Transverse colon (tissue), 4 donors: ENCODE measurements at regions not wholly inside any gene's neighbourhood (a gene's known extent, or its start where the extent isn't known, plus 50 kb on each side); places are given as distances from the start of the nearest gene placed in this dataset.
"Not testable (repeated sequence)": the region's sequence is repeated elsewhere in the genome, so short reads cannot be mapped to it uniquely, and the experiment has no call there.

Experiments used
- DNase-seq: peaks from one replicate; pipeline ENCODE4 v3.0.0-alpha.2; 2019
- H3K27ac ChIP-seq, 4 donors: fragments of 200-600 bp; sonication (generic); 2 replicates each; pipeline ENCODE4 v1.5.1; 2016 to 2018; ENCODE audit warnings: inconsistent platforms in 4 of 4
- H3K27me3 ChIP-seq: fragments of 200-600 bp; sonication (generic); 2 replicates; pipeline ENCODE4 v1.5.1; 2017; ENCODE audit warnings: inconsistent platforms
- H3K36me3 ChIP-seq, 4 donors: fragments of 200-600 bp; sonication (generic); 2 replicates each; pipeline ENCODE4 v1.5.1; 2017 to 2019; ENCODE audit warnings: inconsistent platforms in 4 of 4
- H3K4me1 ChIP-seq, 4 donors: fragments of 200-600 bp; sonication (generic); 2 replicates each; pipeline ENCODE4 v1.5.1; 2017 to 2020; ENCODE audit warnings: inconsistent platforms in 4 of 4
- H3K4me3 ChIP-seq, 4 donors: fragments of 200-600 bp; sonication (generic); 1 replicate in 1 of 4; 2 replicates in 3 of 4; pipeline versions ENCODE4 v1.5.1 to v1.6.1; 2017 to 2019; ENCODE audit warnings: inconsistent platforms in 4 of 4
- H3K9me3 ChIP-seq, 2 donors: fragments of 200-600 bp; sonication (generic); 2 replicates each; pipeline ENCODE4 v1.5.1; 2017 to 2019; ENCODE audit warnings: inconsistent platforms in 2 of 2
- EP300 ChIP-seq: sonication (generic); formaldehyde crosslinking; IDR thresholded peaks from one replicate; pipeline ENCODE4 v1.6.1; 2017; ENCODE audit warnings: antibody characterized with exemption, low read depth
- POLR2A ChIP-seq: fragments of 450-650 bp; IDR thresholded peaks from one replicate; pipeline ENCODE4 v1.6.1; 2016; ENCODE audit warnings: antibody characterized with exemption, mild to moderate bottlenecking, moderate library complexity
- POLR2AphosphoS5 ChIP-seq, 3 donors: sonication (generic); formaldehyde crosslinking; IDR thresholded peaks; one replicate each; pipeline ENCODE4 v1.6.1; 2016; ENCODE audit warnings: antibody characterized with exemption in 3 of 3
- WGBS, 2 donors: methylation state at CpG; one replicate each; pipeline ENCODE4 v1.1.5; 2018; ENCODE audit warnings: low coverage in 1 of 2; 5-methylcytosine and 5-hydroxymethylcytosine counted together
- in situ Hi-C, 4 donors: fragments of 200-750 bp; cut with MboI; loops; one replicate each; pipeline versions ENCODE4 v1.15.0 to v1.15.1; 2017; ENCODE audit warnings: low sequenced_read_pairs in 3 of 4, low pct_ligation_motif_present in 1 of 4, low pct_unique_long_range_greater_than_20kb in 1 of 4
- intact Hi-C: fragments of 100-400 bp; cut with DNase I; formaldehyde crosslinking; loops from one replicate; pipeline ENCODE4 v1.15.1; 2023; ENCODE audit warnings: low total_unique reads
- TF ChIP-seq, protein P1 (sequence below), 5 experiments: fragments of 200-600 bp in 3 of 5; fragments of 450-650 bp in 2 of 5; sonication (generic) in 3 of 5; IDR thresholded peaks; 1 replicate in 2 of 5; 2 replicates in 3 of 5; pipeline ENCODE4 v1.5.1; 2016 to 2017; ENCODE audit warnings: antibody characterized with exemption in 5 of 5, inconsistent platforms in 3 of 5, mild to moderate bottlenecking in 2 of 5, moderate library complexity in 1 of 5

DNA sequence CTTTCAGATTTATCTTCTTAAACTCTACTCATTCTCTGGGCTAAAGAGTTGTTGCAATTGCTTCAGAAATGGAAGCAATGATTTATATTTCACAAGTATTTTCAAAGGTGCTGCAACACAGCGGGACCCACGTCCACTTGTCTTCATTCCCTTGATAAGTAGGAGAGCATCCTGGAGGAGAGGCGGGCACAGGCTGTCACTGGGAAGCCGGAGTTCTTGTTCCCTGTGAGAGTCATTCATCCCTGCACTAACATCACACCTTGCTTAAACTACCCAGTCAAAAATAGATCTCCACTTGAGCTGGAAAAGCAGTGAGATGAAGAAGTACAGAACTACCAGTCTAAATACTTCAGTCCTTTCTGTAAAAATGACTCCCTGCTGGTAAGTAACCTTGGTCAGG, 160.5 kb upstream of the RASSF8 start:
- peaks cover 0 to 3% (median 0%) of the 10 kb centered on the region in 4 donors for H3K4me1 ChIP-seq
- no peak overlapping the region for H3K4me3 ChIP-seq
- no peak for DNase-seq
- H3K27me3 ChIP-seq = no peaks in the 10 kb centered on the region
- H3K9me3 ChIP-seq = no peaks in the 10 kb centered on the region
- 88% methylated on average over 4 of the region's 4 CpGs for WGBS, 2 donors
- in situ Hi-C loops (no loop called here), intact Hi-C loops (no loop called here)
- no peak overlapping the region for H3K27ac ChIP-seq
- no peaks in the 10 kb centered on the region for H3K36me3 ChIP-seq
- TF ChIP-seq EP300 (no peak), POLR2A (no peak), POLR2AphosphoS5 (IDR thresholded peaks at IDR 0.05) (no peak)
- TF ChIP-seq, protein P1, sequence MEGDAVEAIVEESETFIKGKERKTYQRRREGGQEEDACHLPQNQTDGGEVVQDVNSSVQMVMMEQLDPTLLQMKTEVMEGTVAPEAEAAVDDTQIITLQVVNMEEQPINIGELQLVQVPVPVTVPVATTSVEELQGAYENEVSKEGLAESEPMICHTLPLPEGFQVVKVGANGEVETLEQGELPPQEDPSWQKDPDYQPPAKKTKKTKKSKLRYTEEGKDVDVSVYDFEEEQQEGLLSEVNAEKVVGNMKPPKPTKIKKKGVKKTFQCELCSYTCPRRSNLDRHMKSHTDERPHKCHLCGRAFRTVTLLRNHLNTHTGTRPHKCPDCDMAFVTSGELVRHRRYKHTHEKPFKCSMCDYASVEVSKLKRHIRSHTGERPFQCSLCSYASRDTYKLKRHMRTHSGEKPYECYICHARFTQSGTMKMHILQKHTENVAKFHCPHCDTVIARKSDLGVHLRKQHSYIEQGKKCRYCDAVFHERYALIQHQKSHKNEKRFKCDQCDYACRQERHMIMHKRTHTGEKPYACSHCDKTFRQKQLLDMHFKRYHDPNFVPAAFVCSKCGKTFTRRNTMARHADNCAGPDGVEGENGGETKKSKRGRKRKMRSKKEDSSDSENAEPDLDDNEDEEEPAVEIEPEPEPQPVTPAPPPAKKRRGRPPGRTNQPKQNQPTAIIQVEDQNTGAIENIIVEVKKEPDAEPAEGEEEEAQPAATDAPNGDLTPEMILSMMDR (IDR thresholded peaks at IDR 0.05) = no peak

DNA sequence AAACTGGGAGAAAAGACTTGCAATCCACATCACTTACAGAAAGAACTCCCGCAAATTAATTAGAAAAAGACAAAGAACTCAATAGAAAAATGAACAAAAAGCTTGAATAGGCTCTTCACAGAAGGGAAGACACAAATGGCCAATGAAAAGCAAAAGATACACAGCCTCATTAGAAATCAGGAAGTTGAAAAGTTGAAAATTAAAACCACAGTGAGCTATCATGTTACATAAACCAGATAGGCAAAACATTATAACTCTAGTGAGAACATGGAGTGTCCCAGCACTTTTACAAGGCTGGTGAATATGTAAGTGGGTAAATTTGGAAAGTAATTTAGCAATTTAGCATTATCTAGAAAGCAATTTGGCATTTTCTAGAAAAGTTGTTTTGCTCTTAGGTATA, 158.4 kb upstream of the RASSF8 start:
- intact Hi-C loops (no loop called here), in situ Hi-C loops (no loop called here)
- no peak for TF ChIP-seq POLR2AphosphoS5 (IDR thresholded peaks at IDR 0.05)
- no peak for TF ChIP-seq EP300
- TF ChIP-seq POLR2A = no peak
- TF ChIP-seq, protein P1 (IDR thresholded peaks at IDR 0.05) = no peak
- Histone ChIP-seq H3K9me3 (no peaks in the 10 kb centered on the region), H3K4me1 (peaks cover 0 to 3% (median 0%) of the 10 kb centered on the region in 4 donors), H3K36me3 (no peaks in the 10 kb centered on the region), H3K27me3 (no peaks in the 10 kb centered on the region), H3K27ac (no peak overlapping the region), H3K4me3 (no peak overlapping the region)
- no peak for DNase-seq
- WGBS, 2 donors = 94 to 97% methylated on average over 1 of the region's 1 CpG

DNA sequence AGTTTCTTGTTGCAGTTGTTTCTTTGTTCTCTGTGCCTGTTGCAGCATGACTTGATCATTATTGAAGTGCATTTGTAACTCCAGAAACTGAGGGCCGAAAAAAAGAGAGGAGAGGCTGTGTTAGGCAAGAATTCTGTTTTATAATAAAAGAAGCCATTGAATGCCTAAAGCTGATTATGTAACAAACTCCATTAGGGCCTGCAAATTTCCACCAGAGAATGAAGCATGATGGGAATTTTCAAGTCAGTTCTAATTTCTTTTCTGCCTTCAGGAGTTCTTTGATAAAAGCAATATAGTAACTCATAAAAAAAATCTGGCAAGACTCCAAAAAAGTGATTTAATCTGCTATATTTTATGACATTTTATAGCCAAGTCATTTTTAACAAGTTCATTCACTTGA, 156.7 kb upstream of the RASSF8 start:
- Histone ChIP-seq H3K36me3 (no peaks in the 10 kb centered on the region), H3K4me3 (no peak overlapping the region), H3K27ac (no peak overlapping the region), H3K4me1 (peaks cover 0 to 3% (median 0%) of the 10 kb centered on the region in 4 donors), H3K27me3 (no peaks in the 10 kb centered on the region), H3K9me3 (no peaks in the 10 kb centered on the region)
- DNase-seq = no peak
- TF ChIP-seq POLR2AphosphoS5 (IDR thresholded peaks at IDR 0.05) = no peak
- TF ChIP-seq POLR2A = no peak
- TF ChIP-seq, protein P1 (IDR thresholded peaks at IDR 0.05) = no peak
- TF ChIP-seq EP300 = no peak
- intact Hi-C loops = no loop called here
- in situ Hi-C loops = no loop called here
- 33 to 56% methylated on average over 1 of the region's 1 CpG for WGBS, 2 donors

DNA sequence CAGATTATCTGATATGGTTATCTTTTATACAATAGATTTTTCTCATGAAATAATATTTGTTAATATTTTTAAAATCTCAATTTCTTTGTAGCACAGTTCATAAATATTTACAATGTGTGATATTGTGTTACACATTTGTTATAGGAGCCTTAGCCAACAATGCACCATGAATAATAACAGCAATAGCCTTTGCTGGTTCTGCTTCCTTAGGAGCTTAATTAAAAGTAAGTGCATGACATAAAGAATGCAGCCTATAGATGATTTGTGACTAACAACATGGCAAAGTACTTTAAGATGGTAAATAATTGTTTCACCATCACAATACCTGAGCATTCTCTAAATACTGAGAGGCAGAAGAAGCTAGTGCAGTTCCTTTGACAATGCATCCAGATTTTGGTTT, 156.3 kb upstream of the RASSF8 start:
- in situ Hi-C loops = no loop called here
- H3K27ac ChIP-seq = no peak overlapping the region
- no peak overlapping the region for H3K4me3 ChIP-seq
- no peaks in the 10 kb centered on the region for H3K27me3 ChIP-seq
- H3K36me3 ChIP-seq = no peaks in the 10 kb centered on the region
- no peaks in the 10 kb centered on the region for H3K9me3 ChIP-seq
- intact Hi-C loops = no loop called here
- peaks cover 0 to 3% (median 0%) of the 10 kb centered on the region in 4 donors for H3K4me1 ChIP-seq
- no peak for DNase-seq
- no peak for TF ChIP-seq POLR2AphosphoS5 (IDR thresholded peaks at IDR 0.05)
- TF ChIP-seq, protein P1 (IDR thresholded peaks at IDR 0.05) = no peak

DNA sequence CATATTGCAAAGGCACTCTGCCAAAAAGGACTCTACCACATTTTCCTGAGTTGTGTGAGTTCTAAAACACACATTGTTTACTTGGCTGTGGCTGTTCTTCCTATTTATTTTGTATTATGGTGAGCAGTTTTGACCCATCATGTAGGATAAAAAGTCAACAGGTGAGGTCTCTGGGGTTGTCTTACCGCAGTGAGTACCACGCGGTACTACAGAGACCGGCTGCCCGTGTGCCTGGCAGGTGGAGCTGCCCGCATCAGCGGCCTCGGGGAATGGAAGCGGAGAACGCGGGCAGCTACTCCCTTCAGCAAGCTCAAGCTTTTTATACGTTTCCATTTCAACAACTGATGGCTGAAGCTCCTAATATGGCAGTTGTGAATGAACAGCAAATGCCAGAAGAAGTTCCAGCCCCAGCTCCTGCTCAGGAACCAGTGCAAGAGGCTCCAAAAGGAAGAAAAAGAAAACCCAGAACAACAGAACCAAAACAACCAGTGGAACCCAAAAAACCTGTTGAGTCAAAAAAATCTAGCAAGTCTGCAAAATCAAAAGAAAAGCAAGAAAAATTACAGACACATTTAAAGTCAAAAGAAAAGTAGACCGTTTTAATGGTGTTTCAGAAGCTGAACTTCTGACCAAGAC, 155.3 kb upstream of the RASSF8 start:
- H3K27me3 ChIP-seq, DNase-seq, H3K36me3 ChIP-seq, H3K9me3 ChIP-seq, H3K4me1 ChIP-seq, H3K4me3 ChIP-seq, in situ Hi-C loops, intact Hi-C loops, H3K27ac ChIP-seq: not testable (repeated sequence)
- 94 to 100% methylated on average over 9 to 13 of the region's 13 CpGs for WGBS, 2 donors

DNA sequence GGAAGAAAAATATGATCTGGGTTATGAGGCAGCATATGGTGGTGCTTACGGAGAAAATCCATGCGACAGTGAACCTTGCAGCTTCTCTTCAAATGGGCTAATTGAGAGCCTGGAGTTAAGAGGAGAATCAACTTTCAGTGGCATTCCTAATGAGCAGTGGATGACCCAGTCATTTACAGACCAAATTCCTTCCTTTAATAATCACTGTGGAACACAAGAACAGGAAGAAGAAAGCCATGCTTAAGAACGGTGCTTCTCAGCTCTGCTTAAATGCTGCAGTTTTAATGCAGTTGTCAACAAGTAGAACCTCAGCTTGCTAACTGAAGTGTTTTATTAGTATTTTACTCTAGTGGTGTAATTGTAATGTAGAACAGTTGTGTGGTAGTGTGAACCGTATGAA, 154.2 kb upstream of the RASSF8 start:
- H3K27me3 ChIP-seq, H3K4me3 ChIP-seq, H3K27ac ChIP-seq, H3K36me3 ChIP-seq, intact Hi-C loops, H3K4me1 ChIP-seq, in situ Hi-C loops, DNase-seq, H3K9me3 ChIP-seq: not testable (repeated sequence)
- WGBS, 2 donors = 66 to 70% methylated on average over 4 of the region's 4 CpGs
